Mammary epithelial cell (primary cell): ENCODE measurements at regions not wholly inside any gene's neighbourhood (a gene's known extent, or its start where the extent isn't known, plus 50 kb on each side); places are given as distances from the start of the nearest gene placed in this dataset.

Source experiments
- CTCF ChIP-seq, 2 donors: IDR thresholded peaks in 1 of 2; conservative IDR thresholded peaks in 1 of 2; 2 replicates each; pipeline ENCODE4 v1.5.1; 2011 to 2012; ENCODE audit warnings: inconsistent platforms in 2 of 2, low read length in 2 of 2, mild to moderate bottlenecking in 2 of 2, control low read depth in 1 of 2, low read depth in 1 of 2; ENCODE audit not compliant: insufficient read depth in 1 of 2; ENCODE audit errors: extremely low read depth in 1 of 2
- EZH2 ChIP-seq: IDR thresholded peaks from 2 replicates; pipeline ENCODE4 v1.6.1; 2012; ENCODE audit warnings: low read length, inconsistent platforms, borderline replicate concordance

DNA sequence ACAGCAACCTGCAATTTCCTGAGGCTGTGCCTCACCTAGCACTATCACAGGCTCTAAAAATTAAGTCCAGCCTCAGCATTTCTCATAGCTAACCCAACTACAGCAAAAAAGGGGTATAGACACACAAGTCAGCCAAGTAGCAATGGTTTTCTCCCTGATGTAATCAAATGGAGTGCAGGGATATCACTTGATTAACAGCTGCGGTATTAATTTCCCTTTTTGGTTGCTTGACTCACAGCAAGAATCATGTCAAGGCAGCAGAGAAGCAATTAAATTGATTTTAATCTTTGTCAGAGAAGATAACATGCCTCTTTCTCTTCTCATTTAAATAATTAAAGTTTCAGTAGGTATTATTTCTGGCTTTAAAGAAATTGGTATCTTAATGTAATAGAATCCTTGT lies 278.9 kb downstream of the RWDD3 start:
- TF ChIP-seq CTCF (conservative IDR thresholded peaks at IDR 0.05 in 1 of 2, IDR thresholded peaks at IDR 0.05 in 1 of 2; ENCODE audit: extremely low read depth in 1 of 2, insufficient read depth in 1 of 2, low read depth in 1 of 2, low read length in 2 of 2) (no peak), EZH2 (no peak)
